ENCODE measurements at regions not wholly inside any gene's neighbourhood (a gene's known extent, or its start where the extent isn't known, plus 50 kb on each side); places are given as distances from the start of the nearest gene placed in this dataset.

- TF ChIP-seq, protein P1, sequence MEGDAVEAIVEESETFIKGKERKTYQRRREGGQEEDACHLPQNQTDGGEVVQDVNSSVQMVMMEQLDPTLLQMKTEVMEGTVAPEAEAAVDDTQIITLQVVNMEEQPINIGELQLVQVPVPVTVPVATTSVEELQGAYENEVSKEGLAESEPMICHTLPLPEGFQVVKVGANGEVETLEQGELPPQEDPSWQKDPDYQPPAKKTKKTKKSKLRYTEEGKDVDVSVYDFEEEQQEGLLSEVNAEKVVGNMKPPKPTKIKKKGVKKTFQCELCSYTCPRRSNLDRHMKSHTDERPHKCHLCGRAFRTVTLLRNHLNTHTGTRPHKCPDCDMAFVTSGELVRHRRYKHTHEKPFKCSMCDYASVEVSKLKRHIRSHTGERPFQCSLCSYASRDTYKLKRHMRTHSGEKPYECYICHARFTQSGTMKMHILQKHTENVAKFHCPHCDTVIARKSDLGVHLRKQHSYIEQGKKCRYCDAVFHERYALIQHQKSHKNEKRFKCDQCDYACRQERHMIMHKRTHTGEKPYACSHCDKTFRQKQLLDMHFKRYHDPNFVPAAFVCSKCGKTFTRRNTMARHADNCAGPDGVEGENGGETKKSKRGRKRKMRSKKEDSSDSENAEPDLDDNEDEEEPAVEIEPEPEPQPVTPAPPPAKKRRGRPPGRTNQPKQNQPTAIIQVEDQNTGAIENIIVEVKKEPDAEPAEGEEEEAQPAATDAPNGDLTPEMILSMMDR (IDR thresholded peaks at IDR 0.05), result no peak
- no peak for TF ChIP-seq POLR2A (IDR thresholded peaks at IDR 0.05)
Measured at GRCh38 chr5:6118691-6119090, 259.7 kb downstream of the MED10 start.
